H7 (cell line): ENCODE measurements at regions not wholly inside any gene's neighbourhood (a gene's known extent, or its start where the extent isn't known, plus 50 kb on each side); places are given as distances from the start of the nearest gene placed in this dataset.

ENCODE experiments used
- DNase-seq: peaks from one replicate; pipeline ENCODE4 v3.0.0; 2012
- H3K27me3 ChIP-seq: 2 replicates; pipeline ENCODE4 v1.6.0; 2011; ENCODE audit warnings: mild to moderate bottlenecking, low read length; ENCODE audit not compliant: control insufficient read depth, insufficient read depth
- H3K36me3 ChIP-seq: replicated peaks from 2 replicates; pipeline ENCODE4 v1.5.1; 2011; ENCODE audit warnings: low read length; ENCODE audit not compliant: control insufficient read depth, insufficient read depth
- H3K4me3 ChIP-seq: 2 replicates; pipeline ENCODE4 v1.5.1; 2011; ENCODE audit warnings: low read depth, mild to moderate bottlenecking, control low read depth, low read length, moderate library complexity; ENCODE audit not compliant: insufficient read depth

- Histone ChIP-seq H3K36me3 (no peaks in the 10 kb centered on the region), H3K27me3 (no peaks in the 10 kb centered on the region), H3K4me3 (no peak overlapping the region)
- DNase-seq, result no peak
These were observed 93.2 kb downstream of the PTCSC3 start for GRCh38 chr14:36083317-36083716.

DNA sequence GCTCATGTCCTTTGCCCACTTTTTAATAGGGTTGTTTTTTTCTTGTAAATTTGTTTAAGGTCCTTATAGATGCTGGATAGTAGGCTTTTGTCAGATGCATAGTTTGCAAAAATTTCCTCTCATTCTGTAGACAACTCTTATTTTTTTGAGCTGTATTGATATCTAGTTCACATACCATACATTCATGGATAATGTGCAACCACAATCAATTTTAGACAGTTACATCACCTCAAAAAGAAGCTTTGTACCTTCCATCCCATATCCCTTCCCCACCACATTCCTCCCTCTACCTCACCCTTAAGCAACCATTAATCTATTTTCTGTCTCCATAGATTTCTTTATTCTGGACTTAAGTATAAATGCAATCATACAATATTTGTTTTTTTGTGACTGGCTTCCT lies 98.4 kb downstream of the PTCSC3 start:
- Histone ChIP-seq H3K4me3 (no peak overlapping the region), H3K36me3 (no peaks in the 10 kb centered on the region), H3K27me3 (no peaks in the 10 kb centered on the region)
- no peak for DNase-seq

- Histone ChIP-seq H3K36me3 (no peaks in the 10 kb centered on the region), H3K4me3 (no peak overlapping the region), H3K27me3 (no peaks in the 10 kb centered on the region)
- no peak for DNase-seq
These were observed 100.3 kb downstream of the PTCSC3 start for GRCh38 chr14:36076197-36076596.

DNA sequence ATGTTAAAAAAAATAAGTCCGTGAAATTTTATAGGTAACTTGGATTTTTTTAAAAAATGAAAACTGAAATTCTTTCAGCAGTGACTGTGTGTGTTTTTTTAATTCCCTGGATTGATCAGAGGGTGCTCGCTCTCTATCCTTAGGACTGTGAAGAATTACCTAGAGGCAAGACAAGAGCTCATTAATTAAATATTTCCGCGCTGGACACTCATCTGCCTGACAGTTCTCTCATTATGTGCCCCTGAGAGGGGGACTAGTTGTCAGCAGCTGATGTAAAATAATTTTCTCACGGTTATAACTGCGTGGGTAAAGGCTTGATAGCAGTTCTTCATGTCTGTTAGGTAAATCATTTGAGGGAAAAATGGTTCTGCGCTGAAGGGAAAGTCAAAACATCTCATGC lies 101.3 kb downstream of the PTCSC3 start:
- Histone ChIP-seq H3K36me3 (no peaks in the 10 kb centered on the region), H3K4me3 (no peak overlapping the region), H3K27me3 (no peaks in the 10 kb centered on the region)
- DNase-seq, result no peak

- Histone ChIP-seq H3K27me3 (no peaks in the 10 kb centered on the region), H3K36me3 (no peaks in the 10 kb centered on the region), H3K4me3 (no peak overlapping the region)
- DNase-seq, result no peak
These were observed 105.8 kb downstream of the PTCSC3 start for GRCh38 chr14:36070720-36071043.

DNA sequence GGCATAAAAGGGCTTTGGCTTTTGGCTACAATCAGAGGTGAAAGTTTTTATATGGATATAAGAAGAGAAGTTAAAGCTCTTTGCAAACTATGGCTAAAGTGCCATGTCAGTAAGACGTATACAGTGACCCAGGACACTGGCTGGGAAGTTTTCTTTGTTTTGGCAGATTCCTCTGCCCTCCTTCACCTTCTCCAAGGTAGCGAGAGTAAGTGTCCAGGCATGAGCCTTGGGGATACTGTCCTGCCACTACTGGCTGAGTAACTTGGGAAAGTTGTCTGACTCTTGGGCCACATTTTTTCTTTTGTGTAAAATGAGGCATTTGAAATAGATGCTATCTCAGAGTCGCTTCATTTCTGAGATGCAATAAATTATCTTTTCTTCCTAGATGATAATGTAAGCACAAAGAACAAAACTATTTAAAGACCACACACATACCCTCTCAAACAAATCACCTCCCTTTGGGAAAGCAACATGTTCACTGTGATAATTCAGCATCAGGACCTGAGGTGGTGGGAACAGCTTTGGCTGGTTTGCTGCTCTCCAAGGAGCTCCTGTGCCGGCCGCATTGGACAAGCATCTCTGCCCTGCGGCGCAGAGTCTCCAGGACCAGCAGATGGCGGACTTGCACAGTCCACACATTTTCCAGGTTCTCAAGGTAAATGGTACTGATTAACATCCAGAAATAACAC lies 106.3 kb downstream of the PTCSC3 start:
- DNase-seq, result peak; percentile 38
- H3K4me3 ChIP-seq, result no peak overlapping the region
- H3K27me3 ChIP-seq, result no peaks in the 10 kb centered on the region
- no peaks in the 10 kb centered on the region for H3K36me3 ChIP-seq

GRCh38 chr14:36069535-36069900 lies 107.0 kb downstream of the PTCSC3 start:
- Histone ChIP-seq H3K27me3 (no peaks in the 10 kb centered on the region), H3K4me3 (no peak overlapping the region), H3K36me3 (no peaks in the 10 kb centered on the region)
- peak; percentile 51 for DNase-seq

DNA sequence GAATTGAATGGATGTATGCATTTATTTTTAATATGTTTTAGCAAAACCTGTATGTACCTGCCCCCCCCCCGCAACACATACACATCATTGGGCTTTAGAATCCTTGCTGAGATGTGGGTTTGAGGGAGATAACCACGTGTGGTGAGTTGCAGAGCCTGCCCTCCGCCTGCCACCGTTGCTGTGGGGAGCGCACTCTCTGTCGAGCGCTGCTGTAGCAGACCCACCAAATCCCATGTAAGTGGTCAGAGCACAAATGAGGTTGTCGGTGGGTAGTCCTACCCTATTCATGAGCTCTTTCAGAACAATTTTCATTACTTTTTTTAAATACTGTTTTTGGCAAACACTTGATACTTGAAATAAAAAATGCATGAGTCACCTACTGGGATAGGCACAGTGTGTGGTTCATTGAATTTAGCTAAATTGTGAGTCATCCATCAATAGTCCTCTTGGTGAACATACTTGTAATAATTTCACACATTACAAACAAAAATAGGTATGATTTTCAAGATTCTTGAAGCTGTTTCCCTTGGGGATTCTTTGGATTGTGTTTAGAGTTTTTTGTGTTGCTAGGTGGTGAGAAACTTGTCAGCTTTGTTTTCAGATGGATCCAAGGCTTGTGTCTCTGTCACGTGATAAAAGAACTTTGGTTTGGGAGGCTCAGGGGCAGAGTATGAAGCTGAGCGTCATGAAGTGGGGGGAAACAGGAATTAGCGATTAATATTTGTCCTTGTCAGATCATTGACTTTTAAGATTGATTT lies 107.6 kb downstream of the PTCSC3 start:
- Histone ChIP-seq H3K36me3 (no peaks in the 10 kb centered on the region), H3K27me3 (no peaks in the 10 kb centered on the region), H3K4me3 (no peak overlapping the region)
- no peak for DNase-seq

GRCh38 chr14:36067428-36068187 lies 108.9 kb downstream of the PTCSC3 start:
- no peaks in the 10 kb centered on the region for H3K36me3 ChIP-seq
- H3K4me3 ChIP-seq, result no peak overlapping the region
- no peaks in the 10 kb centered on the region for H3K27me3 ChIP-seq
- no peak for DNase-seq

- no peak for DNase-seq
- Histone ChIP-seq H3K4me3 (no peak overlapping the region), H3K27me3 (no peaks in the 10 kb centered on the region), H3K36me3 (no peaks in the 10 kb centered on the region)
These were observed 109.9 kb downstream of the PTCSC3 start for GRCh38 chr14:36066636-36067035.

GRCh38 chr14:36065831-36066230 lies 110.7 kb downstream of the PTCSC3 start:
- Histone ChIP-seq H3K36me3 (no peaks in the 10 kb centered on the region), H3K4me3 (no peak overlapping the region), H3K27me3 (no peaks in the 10 kb centered on the region)
- no peak for DNase-seq

- Histone ChIP-seq H3K36me3 (no peaks in the 10 kb centered on the region), H3K4me3 (no peak overlapping the region), H3K27me3 (no peaks in the 10 kb centered on the region)
- no peak for DNase-seq
These were observed 117.0 kb downstream of the PTCSC3 start for GRCh38 chr14:36059531-36059930.

DNA sequence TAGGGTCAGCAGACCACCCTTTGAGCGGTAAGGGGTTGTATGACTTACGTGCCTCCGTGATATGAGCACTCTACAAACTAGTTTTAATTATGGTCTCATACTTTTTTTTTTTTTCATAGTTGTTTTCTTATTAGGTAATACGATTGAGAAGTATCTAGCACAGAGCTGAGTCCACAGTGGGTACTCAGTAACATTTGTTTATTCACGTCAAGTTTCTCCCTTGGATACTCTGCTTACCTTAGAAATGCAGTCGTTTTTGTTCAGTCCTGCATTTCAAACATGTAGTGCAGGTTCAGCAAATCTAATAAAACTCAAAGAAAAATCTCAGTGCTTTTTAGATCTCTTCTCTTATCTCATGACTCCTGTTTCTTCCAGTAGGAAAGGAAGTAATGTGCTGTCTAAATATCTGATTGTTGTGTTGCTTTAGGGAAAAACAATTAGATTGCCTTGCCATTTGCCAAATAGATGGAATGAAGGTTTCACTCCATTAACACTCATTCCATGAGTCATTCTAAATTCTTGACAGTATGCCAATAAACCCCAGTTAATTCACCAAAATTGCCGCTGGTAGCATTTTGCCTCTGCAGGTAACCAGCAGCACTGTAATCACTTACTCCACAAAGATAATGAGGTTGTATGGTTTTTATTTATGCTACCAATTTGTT lies 118.9 kb downstream of the PTCSC3 start:
- Histone ChIP-seq H3K36me3 (no peaks in the 10 kb centered on the region), H3K27me3 (no peaks in the 10 kb centered on the region), H3K4me3 (no peak overlapping the region)
- no peak for DNase-seq

- Histone ChIP-seq H3K4me3 (no peak overlapping the region), H3K27me3 (no peaks in the 10 kb centered on the region), H3K36me3 (no peaks in the 10 kb centered on the region)
- no peak for DNase-seq
These were observed 119.7 kb downstream of the PTCSC3 start for GRCh38 chr14:36056845-36057244.
